ENCODE measurements at regions not wholly inside any gene's neighbourhood (a gene's known extent, or its start where the extent isn't known, plus 50 kb on each side); places are given as distances from the start of the nearest gene placed in this dataset.

GRCh38 chr4:104596189-104596588, 101.5 kb upstream of the CXXC4 start:
- H3K27me3 ChIP-seq (ENCODE audit: control insufficient read depth, insufficient read depth, low read length), result no peaks in the 10 kb centered on the region
- no peaks in the 10 kb centered on the region for H3K36me3 ChIP-seq (ENCODE audit: control insufficient read depth, low read depth, low read length)
- no peak overlapping the region for H3K9ac ChIP-seq (ENCODE audit: low read length)
- H3K27ac ChIP-seq (ENCODE audit: low read length), result no peak overlapping the region
- H3K4me3 ChIP-seq (ENCODE audit: low read length), result no peak overlapping the region
- peaks cover 20% of the 10 kb centered on the region for H3K4me1 ChIP-seq (ENCODE audit: control insufficient read depth, low read depth, low read length)
- no peaks in the 10 kb centered on the region for H3K9me3 ChIP-seq (ENCODE audit: control insufficient read depth, low read depth, low read length)

- Histone ChIP-seq H3K9ac (ENCODE audit: low read length) (no peak overlapping the region), H3K27ac (ENCODE audit: low read length) (no peak overlapping the region), H3K4me1 (ENCODE audit: control insufficient read depth, low read depth, low read length) (no peaks in the 10 kb centered on the region), H3K4me3 (ENCODE audit: low read length) (no peak overlapping the region), H3K36me3 (ENCODE audit: control insufficient read depth, low read depth, low read length) (no peaks in the 10 kb centered on the region), H3K27me3 (ENCODE audit: control insufficient read depth, insufficient read depth, low read length) (no peaks in the 10 kb centered on the region), H3K9me3 (ENCODE audit: control insufficient read depth, low read depth, low read length) (no peaks in the 10 kb centered on the region)
Measured at GRCh38 chr4:104615496-104615895, 120.8 kb upstream of the CXXC4 start.

- Histone ChIP-seq H3K9me3 (ENCODE audit: control insufficient read depth, low read depth, low read length) (no peaks in the 10 kb centered on the region), H3K4me3 (ENCODE audit: low read length) (no peak overlapping the region), H3K9ac (ENCODE audit: low read length) (no peak overlapping the region), H3K27me3 (ENCODE audit: control insufficient read depth, insufficient read depth, low read length) (no peaks in the 10 kb centered on the region), H3K36me3 (ENCODE audit: control insufficient read depth, low read depth, low read length) (no peaks in the 10 kb centered on the region), H3K27ac (ENCODE audit: low read length) (no peak overlapping the region), H3K4me1 (ENCODE audit: control insufficient read depth, low read depth, low read length) (no peaks in the 10 kb centered on the region)
Measured at GRCh38 chr4:104615926-104616325, 121.2 kb upstream of the CXXC4 start.

GRCh38 chr4:104616401-104616820, 121.7 kb upstream of the CXXC4 start:
- no peaks in the 10 kb centered on the region for H3K27me3 ChIP-seq (ENCODE audit: control insufficient read depth, insufficient read depth, low read length)
- no peaks in the 10 kb centered on the region for H3K9me3 ChIP-seq (ENCODE audit: control insufficient read depth, low read depth, low read length)
- no peak overlapping the region for H3K4me3 ChIP-seq (ENCODE audit: low read length)
- no peaks in the 10 kb centered on the region for H3K36me3 ChIP-seq (ENCODE audit: control insufficient read depth, low read depth, low read length)
- H3K4me1 ChIP-seq (ENCODE audit: control insufficient read depth, low read depth, low read length), result no peaks in the 10 kb centered on the region
- no peak overlapping the region for H3K27ac ChIP-seq (ENCODE audit: low read length)
- no peak overlapping the region for H3K9ac ChIP-seq (ENCODE audit: low read length)

GRCh38 chr4:104625706-104626105, 131.0 kb upstream of the CXXC4 start:
- Histone ChIP-seq H3K9ac (ENCODE audit: low read length) (no peak overlapping the region), H3K9me3 (ENCODE audit: control insufficient read depth, low read depth, low read length) (no peaks in the 10 kb centered on the region), H3K27me3 (ENCODE audit: control insufficient read depth, insufficient read depth, low read length) (no peaks in the 10 kb centered on the region)

GRCh38 chr4:104629601-104630000, 134.9 kb upstream of the CXXC4 start:
- H3K27me3 ChIP-seq (ENCODE audit: control insufficient read depth, insufficient read depth, low read length), result no peaks in the 10 kb centered on the region
- no peaks in the 10 kb centered on the region for H3K36me3 ChIP-seq (ENCODE audit: control insufficient read depth, low read depth, low read length)
- no peak overlapping the region for H3K9ac ChIP-seq (ENCODE audit: low read length)
- no peaks in the 10 kb centered on the region for H3K9me3 ChIP-seq (ENCODE audit: control insufficient read depth, low read depth, low read length)
- H3K4me1 ChIP-seq (ENCODE audit: control insufficient read depth, low read depth, low read length), result no peaks in the 10 kb centered on the region
- H3K4me3 ChIP-seq (ENCODE audit: low read length), result no peak overlapping the region
- no peak overlapping the region for H3K27ac ChIP-seq (ENCODE audit: low read length)

More at GRCh38 chr4:104625706-104626105, 131.0 kb upstream of the CXXC4 start:
- Histone ChIP-seq H3K4me1 (ENCODE audit: control insufficient read depth, low read depth, low read length) (no peaks in the 10 kb centered on the region), H3K4me3 (ENCODE audit: low read length) (no peak overlapping the region), H3K36me3 (ENCODE audit: control insufficient read depth, low read depth, low read length) (no peaks in the 10 kb centered on the region), H3K27ac (ENCODE audit: low read length) (no peak overlapping the region)

- Histone ChIP-seq H3K4me3 (ENCODE audit: low read length) (no peak overlapping the region), H3K36me3 (ENCODE audit: control insufficient read depth, low read depth, low read length) (no peaks in the 10 kb centered on the region), H3K9me3 (ENCODE audit: control insufficient read depth, low read depth, low read length) (no peaks in the 10 kb centered on the region), H3K27ac (ENCODE audit: low read length) (no peak overlapping the region), H3K9ac (ENCODE audit: low read length) (no peak overlapping the region), H3K27me3 (ENCODE audit: control insufficient read depth, insufficient read depth, low read length) (no peaks in the 10 kb centered on the region), H3K4me1 (ENCODE audit: control insufficient read depth, low read depth, low read length) (no peaks in the 10 kb centered on the region)
Measured at GRCh38 chr4:104630272-104630671, 135.6 kb upstream of the CXXC4 start.

- Histone ChIP-seq H3K27ac (ENCODE audit: low read length) (no peak overlapping the region), H3K9me3 (ENCODE audit: control insufficient read depth, low read depth, low read length) (no peaks in the 10 kb centered on the region), H3K4me1 (ENCODE audit: control insufficient read depth, low read depth, low read length) (no peaks in the 10 kb centered on the region), H3K4me3 (ENCODE audit: low read length) (no peak overlapping the region), H3K36me3 (ENCODE audit: control insufficient read depth, low read depth, low read length) (no peaks in the 10 kb centered on the region), H3K9ac (ENCODE audit: low read length) (no peak overlapping the region), H3K27me3 (ENCODE audit: control insufficient read depth, insufficient read depth, low read length) (no peaks in the 10 kb centered on the region)
Measured at GRCh38 chr4:104631000-104631399, 136.3 kb upstream of the CXXC4 start.

GRCh38 chr4:104641418-104641817, 146.7 kb upstream of the CXXC4 start:
- H3K9me3 ChIP-seq (ENCODE audit: control insufficient read depth, low read depth, low read length), result no peaks in the 10 kb centered on the region
- H3K9ac ChIP-seq (ENCODE audit: low read length), result no peak overlapping the region
- no peaks in the 10 kb centered on the region for H3K4me1 ChIP-seq (ENCODE audit: control insufficient read depth, low read depth, low read length)
- H3K36me3 ChIP-seq (ENCODE audit: control insufficient read depth, low read depth, low read length), result no peaks in the 10 kb centered on the region
- H3K4me3 ChIP-seq (ENCODE audit: low read length), result no peak overlapping the region
- H3K27me3 ChIP-seq (ENCODE audit: control insufficient read depth, insufficient read depth, low read length), result no peaks in the 10 kb centered on the region
- H3K27ac ChIP-seq (ENCODE audit: low read length), result no peak overlapping the region

GRCh38 chr4:104642521-104642920, 147.8 kb upstream of the CXXC4 start:
- Histone ChIP-seq H3K4me3 (ENCODE audit: low read length) (no peak overlapping the region), H3K9ac (ENCODE audit: low read length) (no peak overlapping the region), H3K36me3 (ENCODE audit: control insufficient read depth, low read depth, low read length) (no peaks in the 10 kb centered on the region), H3K27me3 (ENCODE audit: control insufficient read depth, insufficient read depth, low read length) (no peaks in the 10 kb centered on the region), H3K4me1 (ENCODE audit: control insufficient read depth, low read depth, low read length) (no peaks in the 10 kb centered on the region), H3K27ac (ENCODE audit: low read length) (no peak overlapping the region), H3K9me3 (ENCODE audit: control insufficient read depth, low read depth, low read length) (no peaks in the 10 kb centered on the region)

GRCh38 chr4:104643805-104644204, 149.1 kb upstream of the CXXC4 start:
- Histone ChIP-seq H3K36me3 (ENCODE audit: control insufficient read depth, low read depth, low read length) (no peaks in the 10 kb centered on the region), H3K9ac (ENCODE audit: low read length) (no peak overlapping the region), H3K27me3 (ENCODE audit: control insufficient read depth, insufficient read depth, low read length) (no peaks in the 10 kb centered on the region), H3K9me3 (ENCODE audit: control insufficient read depth, low read depth, low read length) (no peaks in the 10 kb centered on the region), H3K4me1 (ENCODE audit: control insufficient read depth, low read depth, low read length) (no peaks in the 10 kb centered on the region), H3K4me3 (ENCODE audit: low read length) (no peak overlapping the region), H3K27ac (ENCODE audit: low read length) (no peak overlapping the region)

GRCh38 chr4:104649631-104650030, 154.9 kb upstream of the CXXC4 start:
- no peak overlapping the region for H3K9ac ChIP-seq (ENCODE audit: low read length)
- no peaks in the 10 kb centered on the region for H3K36me3 ChIP-seq (ENCODE audit: control insufficient read depth, low read depth, low read length)
- no peak overlapping the region for H3K4me3 ChIP-seq (ENCODE audit: low read length)
- H3K27ac ChIP-seq (ENCODE audit: low read length), result no peak overlapping the region
- H3K9me3 ChIP-seq (ENCODE audit: control insufficient read depth, low read depth, low read length), result peaks cover 5% of the 10 kb centered on the region
- H3K4me1 ChIP-seq (ENCODE audit: control insufficient read depth, low read depth, low read length), result no peaks in the 10 kb centered on the region
- H3K27me3 ChIP-seq (ENCODE audit: control insufficient read depth, insufficient read depth, low read length), result no peaks in the 10 kb centered on the region

Measured in iPS-18a (cell line).